IMR-90 (cell line): ENCODE measurements at regions not wholly inside any gene's neighbourhood (a gene's known extent, or its start where the extent isn't known, plus 50 kb on each side); places are given as distances from the start of the nearest gene placed in this dataset.

Experiments
- ATAC-seq: fragments of 200-7000 bp; cut with Tn5 transposase; 2 replicates; pipeline ENCODE4 v1.9.1; 2020; ENCODE audit warnings: low read depth, mild to moderate bottlenecking, moderate library complexity
- BruUV-seq: library from RNA; stranded (reverse); fragments of 400-500 nt; replicated peaks from 2 replicates; lab custom pipeline; 2021; lab: Mats Ljungman, UMichigan
- CTCF ChIA-PET: fragments of 300-600 bp; formaldehyde crosslinking; extraction: SDS; loops from one replicate; lab custom pipeline; 2021; ENCODE audit warnings: antibody characterized with exemption; lab: Yijun Ruan, JAX
- POLR2A ChIA-PET: fragments of 300-600 bp; sonication (Branson Sonifier 250); formaldehyde crosslinking; loops from one replicate; lab custom pipeline; 2022; ENCODE audit warnings: antibody characterized with exemption; ENCODE audit not compliant: unreplicated experiment; lab: Charles Lee
- DNase-seq: peaks from one replicate; pipeline ENCODE4 v3.0.0; 2013
- H2AFZ ChIP-seq: replicated peaks from 2 replicates; pipeline ENCODE3; 2013; ENCODE audit warnings: low read length, mild to moderate bottlenecking; ENCODE audit not compliant: poor library complexity
- H2AK5ac ChIP-seq: 2 replicates; pipeline ENCODE4 v1.6.1; 2013; ENCODE audit warnings: low read depth, low read length, inconsistent platforms
- H2AK9ac ChIP-seq: replicated peaks from 2 replicates; pipeline ENCODE3; 2013; ENCODE audit warnings: mild to moderate bottlenecking, low read depth, low read length, moderate library complexity; ENCODE audit not compliant: poor library complexity
- H2BK120ac ChIP-seq: 2 replicates; pipeline ENCODE4 v1.6.1; 2013; ENCODE audit warnings: low read depth, low read length, inconsistent platforms
- H2BK15ac ChIP-seq: 3 replicates; pipeline ENCODE4 v1.6.1; 2013; ENCODE audit warnings: low read depth, low read length, inconsistent platforms
- H2BK20ac ChIP-seq: 2 replicates; pipeline ENCODE4 v1.6.1; 2013; ENCODE audit warnings: low read depth, mild to moderate bottlenecking, inconsistent platforms, low read length, moderate library complexity
- H2BK5ac ChIP-seq: 2 replicates; pipeline ENCODE4 v1.6.1; 2013; ENCODE audit warnings: mild to moderate bottlenecking, low read depth, low read length, inconsistent platforms; ENCODE audit not compliant: poor library complexity, severe bottlenecking
- H3K14ac ChIP-seq: replicated peaks from 2 replicates; pipeline ENCODE4 v1.6.1; 2013; ENCODE audit warnings: low read depth, low read length, inconsistent platforms
- H3K18ac ChIP-seq: 2 replicates; pipeline ENCODE4 v1.6.1; 2013; ENCODE audit warnings: low read depth, low read length, control low read depth
- H3K23ac ChIP-seq: 2 replicates; pipeline ENCODE4 v1.6.1; 2013; ENCODE audit warnings: low read depth, low read length, inconsistent platforms
- H3K27ac ChIP-seq: 2 replicates; pipeline ENCODE4 v1.5.1; 2013; ENCODE audit warnings: mild to moderate bottlenecking, control low read depth, low read length; ENCODE audit not compliant: insufficient read depth
- H3K27me3 ChIP-seq: 2 replicates; pipeline ENCODE4 v1.6.1; 2013; ENCODE audit warnings: low read length; ENCODE audit not compliant: control insufficient read depth, insufficient read depth
- H3K36me3 ChIP-seq: 2 replicates; pipeline ENCODE4 v1.6.1; 2013; ENCODE audit warnings: low read length, mixed read lengths; ENCODE audit not compliant: control insufficient read depth, insufficient read depth
- H3K4ac ChIP-seq: 2 replicates; pipeline ENCODE4 v1.6.1; 2013; ENCODE audit warnings: low read depth, low read length, inconsistent platforms
- H3K4me1 ChIP-seq: 2 replicates; pipeline ENCODE4 v1.6.1; 2013; ENCODE audit warnings: low read length, mixed read lengths; ENCODE audit not compliant: control insufficient read depth, insufficient read depth
- H3K4me2 ChIP-seq: 2 replicates; pipeline ENCODE4 v1.6.1; 2013; ENCODE audit warnings: low read depth, mild to moderate bottlenecking, control low read depth, low read length, moderate library complexity
- H3K4me3 ChIP-seq: 2 replicates; pipeline ENCODE4 v1.5.1; 2013; ENCODE audit warnings: low read depth, mild to moderate bottlenecking, control low read depth, low read length, moderate library complexity; ENCODE audit not compliant: insufficient read depth
- H3K56ac ChIP-seq: 2 replicates; pipeline ENCODE4 v1.6.1; 2013; ENCODE audit warnings: low read length, inconsistent platforms; ENCODE audit not compliant: insufficient read depth; ENCODE audit errors: extremely low read depth
- H3K79me1 ChIP-seq, 2 experiments: 2 replicates each; pipeline ENCODE4 v1.6.1; 2013; ENCODE audit warnings: low read length in 2 of 2, inconsistent platforms in 1 of 2, low read depth in 1 of 2
- H3K9ac ChIP-seq: 2 replicates; pipeline ENCODE4 v1.6.1; 2013; ENCODE audit warnings: low read depth, low read length, control low read depth
- H3K9me1 ChIP-seq: 2 replicates; pipeline ENCODE4 v1.6.1; 2013; ENCODE audit warnings: low read length, inconsistent platforms; ENCODE audit not compliant: insufficient read depth
- H3K9me3 ChIP-seq: 2 replicates; pipeline ENCODE4 v1.6.1; 2013; ENCODE audit warnings: low read length; ENCODE audit not compliant: control insufficient read depth, insufficient read depth
- H4K20me1 ChIP-seq: 2 replicates; pipeline ENCODE4 v1.6.1; 2013; ENCODE audit warnings: low read length, inconsistent platforms; ENCODE audit not compliant: insufficient read depth
- H4K5ac ChIP-seq: 2 replicates; pipeline ENCODE4 v1.6.1; 2013; ENCODE audit warnings: mild to moderate bottlenecking, low read depth, low read length, control low read depth
- H4K8ac ChIP-seq, 2 experiments: 2 replicates each; pipeline ENCODE4 v1.6.1; 2013; ENCODE audit warnings: low read depth in 2 of 2, low read length in 2 of 2, control low read depth in 1 of 2, inconsistent platforms in 1 of 2
- H4K91ac ChIP-seq: 2 replicates; pipeline ENCODE4 v1.6.1; 2013; ENCODE audit warnings: low read depth, low read length, inconsistent platforms; ENCODE audit not compliant: insufficient read depth
- BHLHE40 ChIP-seq: fragments of 150-350 bp; IDR thresholded peaks from 2 replicates; pipeline ENCODE4 v1.6.1; 2016; ENCODE audit warnings: mild to moderate bottlenecking, low read depth, low read length
- WGBS, 2 experiments: methylation state at CpG; one replicate each; pipeline versions ENCODE4 v1.1.5 to v1.1.7; 2013; ENCODE audit warnings: missing lambda C conversion rate in 2 of 2; ENCODE audit not compliant: insufficient read length in 1 of 2; ENCODE audit errors: extremely low coverage in 2 of 2; 5-methylcytosine and 5-hydroxymethylcytosine counted together
- dilution Hi-C: fragments of 300-500 bp; cut with HindIII; formaldehyde crosslinking; loops from one replicate; pipeline ENCODE4 v1.14.3; 2018; ENCODE audit warnings: low sequenced_read_pairs; ENCODE audit not compliant: unreplicated experiment
- in situ Hi-C: fragments of 300-500 bp; cut with MboI; formaldehyde crosslinking; loops from 3 replicates; pipeline ENCODE4 v1.14.3; 2019; ENCODE audit warnings: low sequenced_read_pairs, inconsistent platforms, mixed read lengths
- intact Hi-C: fragments of 100-400 bp; cut with micrococcal nuclease; formaldehyde crosslinking; loops from 2 replicates; pipeline ENCODE4 v1.10.0; 2022
- TF ChIP-seq, protein P1 (sequence below): fragments of 150-350 bp; IDR thresholded peaks from 2 replicates; pipeline ENCODE4 v1.6.1; 2017; ENCODE audit warnings: mild to moderate bottlenecking, antibody characterized with exemption, low read length, low read depth
- TF ChIP-seq, protein P2 (sequence below): conservative IDR thresholded peaks from 2 replicates; pipeline ENCODE4 v1.5.1; 2012; ENCODE audit warnings: mild to moderate bottlenecking, low read depth, low read length, improper control_type of control experiment

DNA sequence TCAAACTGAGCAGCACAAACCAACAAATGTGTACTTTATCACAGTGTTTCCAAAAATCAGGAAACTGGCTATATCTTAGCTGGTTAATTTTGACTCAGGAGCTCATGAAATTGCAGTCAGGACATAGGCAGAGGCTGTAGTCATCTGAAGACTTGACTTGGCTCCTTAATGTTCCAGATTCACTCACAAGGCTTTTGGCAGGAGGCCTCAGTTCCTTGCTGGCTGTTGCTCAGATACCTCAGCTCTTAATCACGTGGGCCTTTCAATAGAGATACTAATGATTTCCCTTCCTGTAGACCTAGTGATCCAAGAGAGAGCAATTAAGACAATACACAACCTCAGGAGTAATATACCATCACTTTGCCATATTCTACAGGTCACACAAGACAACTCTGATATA lies 537.7 kb downstream of the BRINP3 start:
- H3K9ac ChIP-seq, result no peak overlapping the region
- no peak overlapping the region for H2BK5ac ChIP-seq
- intact Hi-C loops (no loop called here), in situ Hi-C loops (no loop called here), dilution Hi-C loops (no loop called here)
- no peak overlapping the region for H3K4ac ChIP-seq
- H2BK120ac ChIP-seq, result no peak overlapping the region
- no peaks in the 10 kb centered on the region for H3K9me3 ChIP-seq
- ATAC-seq, result peak; percentile 40; the same call in 1 of the 2 replicates
- ChIA-PET POLR2A (no interaction called here), CTCF (no interaction called here)
- no peaks in the 10 kb centered on the region for H3K79me1 ChIP-seq
- no peak overlapping the region for H3K56ac ChIP-seq
- no peaks in the 10 kb centered on the region for H3K4me1 ChIP-seq
- H3K27me3 ChIP-seq, result no peaks in the 10 kb centered on the region
- TF ChIP-seq BHLHE40, result no peak
- TF ChIP-seq, protein P1, sequence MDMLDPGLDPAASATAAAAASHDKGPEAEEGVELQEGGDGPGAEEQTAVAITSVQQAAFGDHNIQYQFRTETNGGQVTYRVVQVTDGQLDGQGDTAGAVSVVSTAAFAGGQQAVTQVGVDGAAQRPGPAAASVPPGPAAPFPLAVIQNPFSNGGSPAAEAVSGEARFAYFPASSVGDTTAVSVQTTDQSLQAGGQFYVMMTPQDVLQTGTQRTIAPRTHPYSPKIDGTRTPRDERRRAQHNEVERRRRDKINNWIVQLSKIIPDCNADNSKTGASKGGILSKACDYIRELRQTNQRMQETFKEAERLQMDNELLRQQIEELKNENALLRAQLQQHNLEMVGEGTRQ, result peak; percentile 53; the same call in 1 of the 2 replicates
- TF ChIP-seq, protein P2, sequence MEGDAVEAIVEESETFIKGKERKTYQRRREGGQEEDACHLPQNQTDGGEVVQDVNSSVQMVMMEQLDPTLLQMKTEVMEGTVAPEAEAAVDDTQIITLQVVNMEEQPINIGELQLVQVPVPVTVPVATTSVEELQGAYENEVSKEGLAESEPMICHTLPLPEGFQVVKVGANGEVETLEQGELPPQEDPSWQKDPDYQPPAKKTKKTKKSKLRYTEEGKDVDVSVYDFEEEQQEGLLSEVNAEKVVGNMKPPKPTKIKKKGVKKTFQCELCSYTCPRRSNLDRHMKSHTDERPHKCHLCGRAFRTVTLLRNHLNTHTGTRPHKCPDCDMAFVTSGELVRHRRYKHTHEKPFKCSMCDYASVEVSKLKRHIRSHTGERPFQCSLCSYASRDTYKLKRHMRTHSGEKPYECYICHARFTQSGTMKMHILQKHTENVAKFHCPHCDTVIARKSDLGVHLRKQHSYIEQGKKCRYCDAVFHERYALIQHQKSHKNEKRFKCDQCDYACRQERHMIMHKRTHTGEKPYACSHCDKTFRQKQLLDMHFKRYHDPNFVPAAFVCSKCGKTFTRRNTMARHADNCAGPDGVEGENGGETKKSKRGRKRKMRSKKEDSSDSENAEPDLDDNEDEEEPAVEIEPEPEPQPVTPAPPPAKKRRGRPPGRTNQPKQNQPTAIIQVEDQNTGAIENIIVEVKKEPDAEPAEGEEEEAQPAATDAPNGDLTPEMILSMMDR, result no peak
- H2BK20ac ChIP-seq, result no peak overlapping the region
- no peaks in the 10 kb centered on the region for H3K9me1 ChIP-seq
- no peak overlapping the region for H3K23ac ChIP-seq
- H2BK15ac ChIP-seq, result no peak overlapping the region
- no peak overlapping the region for H2AK9ac ChIP-seq
- no peak overlapping the region for H3K27ac ChIP-seq
- WGBS, 2 experiments, result no CpG with 5 or more reads among the region's 1 CpG
- peak; percentile 78 for DNase-seq
- H3K18ac ChIP-seq, result no peak overlapping the region
- no peak overlapping the region for H3K14ac ChIP-seq
- no peak overlapping the region for H2AK5ac ChIP-seq
- H2AFZ ChIP-seq, result no peak overlapping the region
- BruUV-seq, result no TSS peak
- no peak overlapping the region for H3K4me3 ChIP-seq
- H4K8ac ChIP-seq, result no peak overlapping the region
- H3K4me2 ChIP-seq, result no peak overlapping the region
- H4K5ac ChIP-seq, result no peak overlapping the region
- H4K20me1 ChIP-seq, result no peaks in the 10 kb centered on the region
- no peak overlapping the region for H4K91ac ChIP-seq
- no peaks in the 10 kb centered on the region for H3K36me3 ChIP-seq
